Superior temporal gyrus (tissue), 1 donor: ENCODE measurements at regions not wholly inside any gene's neighbourhood (a gene's known extent, or its start where the extent isn't known, plus 50 kb on each side); places are given as distances from the start of the nearest gene placed in this dataset.

Experiments
- DNase-seq: peaks from one replicate; pipeline ENCODE4 v3.0.0-alpha.2; 2016; ENCODE audit errors: extremely low spot score

GRCh38 chr10:4587466-4587865 lies 238.5 kb upstream of the AKR1E2 start:
- DNase-seq, result no peak

GRCh38 chr10:4586776-4587175 lies 239.2 kb upstream of the AKR1E2 start:
- no peak for DNase-seq

GRCh38 chr10:4581929-4582328 lies 244.1 kb upstream of the AKR1E2 start:
- no peak for DNase-seq

DNA sequence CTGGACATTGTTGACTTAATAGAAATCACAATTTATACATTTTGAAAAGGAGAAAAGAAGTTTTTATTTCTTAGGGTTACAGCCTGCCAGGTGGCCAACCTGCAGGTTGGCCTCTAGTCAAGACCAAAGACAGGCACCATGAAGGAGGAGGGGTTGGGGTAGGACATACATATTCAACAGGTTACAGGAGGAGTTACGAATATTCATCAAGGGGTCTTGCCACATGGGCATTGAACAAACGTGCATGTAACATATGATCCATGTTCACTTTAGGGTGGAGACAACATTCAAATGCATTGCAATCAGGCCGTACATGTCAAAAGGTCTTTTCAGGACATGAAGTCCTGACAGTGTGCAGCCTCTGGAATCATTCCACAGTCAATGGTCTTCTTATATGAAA lies 246.2 kb upstream of the AKR1E2 start:
- DNase-seq, result no peak

DNA sequence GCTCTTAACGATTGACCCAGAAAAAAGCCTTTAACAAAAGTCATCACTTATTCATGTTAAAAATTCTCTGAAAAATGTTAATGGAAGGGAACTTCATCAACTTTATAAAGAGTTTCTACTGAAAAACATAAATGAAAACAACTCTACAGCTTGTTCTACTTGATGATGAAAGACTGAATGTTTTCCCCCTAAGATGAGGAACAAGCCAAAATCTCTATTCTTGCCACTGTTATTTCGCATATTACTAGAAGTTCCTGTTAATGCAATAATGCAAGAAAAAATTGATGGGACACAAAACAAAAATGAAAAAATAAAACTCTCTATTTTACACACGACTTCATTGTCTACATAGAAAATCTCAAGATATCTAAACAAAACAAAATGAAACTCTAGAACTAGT lies 249.8 kb upstream of the AKR1E2 start:
- no peak for DNase-seq

GRCh38 chr10:4569151-4569550 lies 256.9 kb upstream of the AKR1E2 start:
- no peak for DNase-seq

GRCh38 chr10:4568731-4569130 lies 257.3 kb upstream of the AKR1E2 start:
- DNase-seq, result no peak

GRCh38 chr10:4568086-4568485 lies 257.9 kb upstream of the AKR1E2 start:
- no peak for DNase-seq

- DNase-seq, result no peak
Measured at GRCh38 chr10:4567637-4568036, 258.4 kb upstream of the AKR1E2 start.

GRCh38 chr10:4566011-4566410 lies 260.0 kb upstream of the AKR1E2 start:
- DNase-seq, result no peak

DNA sequence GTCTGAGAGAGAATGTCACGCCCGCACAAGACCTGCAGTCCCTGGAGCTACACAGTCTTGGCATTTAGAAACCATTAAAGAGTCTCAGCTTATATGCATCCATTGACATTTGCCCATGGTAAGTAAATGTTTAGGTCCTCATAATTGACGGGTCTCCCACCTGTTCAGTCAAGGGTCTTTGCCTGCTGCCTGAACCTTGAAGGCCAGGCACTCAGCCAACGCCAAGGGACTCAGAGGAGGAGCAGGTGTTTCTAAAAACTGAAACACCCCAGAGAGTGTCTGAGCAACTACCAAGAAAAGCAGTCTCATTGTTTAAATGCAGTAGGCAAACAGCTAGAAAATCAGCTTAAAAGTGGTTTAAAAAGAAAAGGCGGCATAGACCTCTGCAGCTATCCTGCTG lies 264.7 kb upstream of the AKR1E2 start:
- DNase-seq, result no peak

- no peak for DNase-seq
Measured at GRCh38 chr10:4557469-4557868, 268.5 kb upstream of the AKR1E2 start.

DNA sequence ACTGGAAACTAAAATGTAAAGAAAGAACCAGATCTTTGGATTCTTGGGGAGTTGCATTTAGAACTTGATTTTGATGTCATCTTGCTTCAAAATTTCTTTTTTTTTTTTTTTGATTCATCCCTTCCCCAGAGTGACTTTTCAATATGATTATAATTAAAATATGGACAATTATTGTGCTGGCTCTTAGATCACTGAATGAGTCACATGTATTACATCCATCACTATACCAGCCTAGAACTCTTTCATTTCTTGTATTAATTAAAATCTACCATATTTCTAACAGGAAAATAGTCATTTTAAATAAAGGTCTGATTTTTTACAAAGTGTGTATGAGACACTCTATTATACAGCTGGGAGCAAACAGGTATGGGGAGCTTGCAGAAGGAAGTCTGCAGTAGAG lies 269.5 kb upstream of the AKR1E2 start:
- DNase-seq, result no peak

- no peak for DNase-seq
Measured at GRCh38 chr10:4555920-4556319, 270.1 kb upstream of the AKR1E2 start.

DNA sequence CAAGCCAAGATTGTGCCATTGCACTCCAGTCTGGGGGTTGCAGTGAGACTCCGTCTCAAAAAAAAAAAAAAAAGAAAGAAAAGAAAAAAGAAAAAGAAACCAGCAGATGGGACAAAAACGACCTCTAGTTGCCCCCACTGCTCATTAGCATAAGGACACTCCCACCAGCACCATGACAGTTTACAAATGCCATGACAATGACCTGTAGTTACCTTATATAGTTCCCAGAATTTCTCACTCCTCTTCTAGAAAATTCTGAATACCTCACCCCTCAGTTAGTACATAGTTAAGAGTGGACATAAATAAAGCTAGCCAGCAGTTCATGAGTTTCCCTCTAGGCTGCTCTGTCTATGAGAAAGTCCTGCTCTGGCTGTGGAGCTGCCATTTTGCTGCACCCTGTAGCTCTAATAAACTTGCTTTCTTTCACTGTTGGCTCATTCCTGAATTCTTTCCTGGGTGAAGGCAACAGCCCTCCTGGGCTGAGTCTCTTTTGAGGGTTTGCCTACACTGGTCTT lies 276.8 kb upstream of the AKR1E2 start:
- DNase-seq, result no peak

DNA sequence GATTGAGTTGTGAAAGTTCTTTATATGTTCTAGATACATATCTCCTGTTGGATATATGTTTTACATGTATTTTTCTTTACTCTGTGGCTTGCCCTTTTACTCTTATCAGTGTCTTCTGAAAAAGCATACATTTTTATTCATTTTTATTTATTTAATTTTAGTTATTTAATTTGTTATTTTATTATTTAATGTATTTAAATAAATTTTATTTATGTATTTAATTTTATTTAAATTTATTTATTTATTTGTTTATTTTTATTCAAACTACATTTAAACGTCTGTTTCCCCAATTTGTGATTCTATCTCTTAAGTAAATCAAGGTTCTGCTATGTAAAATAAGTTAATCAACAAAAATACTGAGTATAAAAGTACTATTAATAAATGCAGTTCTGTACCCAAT lies 279.1 kb upstream of the AKR1E2 start:
- no peak for DNase-seq

- no peak for DNase-seq
Measured at GRCh38 chr10:4546500-4546899, 279.5 kb upstream of the AKR1E2 start.

GRCh38 chr10:4545062-4545461 lies 280.9 kb upstream of the AKR1E2 start:
- DNase-seq, result no peak

GRCh38 chr10:4543938-4544533 lies 282.0 kb upstream of the AKR1E2 start:
- no peak for DNase-seq

GRCh38 chr10:4541292-4541691 lies 284.7 kb upstream of the AKR1E2 start:
- no peak for DNase-seq

DNA sequence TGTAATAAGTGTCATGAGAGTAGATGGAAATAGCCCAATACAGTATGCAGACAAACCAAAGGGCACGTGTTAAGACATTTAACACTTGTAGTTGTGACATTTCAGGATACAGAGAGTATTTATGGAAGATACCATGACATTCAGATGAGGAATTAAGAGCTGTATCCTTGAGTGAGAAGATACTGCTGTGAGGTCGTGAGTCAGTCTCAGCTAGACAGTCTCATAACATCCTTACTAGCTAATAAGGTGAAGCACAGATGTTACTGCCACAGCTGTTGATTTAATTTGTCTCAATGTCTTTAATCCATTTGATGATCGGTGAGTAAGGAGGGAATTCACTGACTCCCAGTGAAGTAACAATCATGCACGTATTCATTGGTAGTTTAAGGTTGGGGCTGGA lies 288.0 kb upstream of the AKR1E2 start:
- DNase-seq, result no peak

DNA sequence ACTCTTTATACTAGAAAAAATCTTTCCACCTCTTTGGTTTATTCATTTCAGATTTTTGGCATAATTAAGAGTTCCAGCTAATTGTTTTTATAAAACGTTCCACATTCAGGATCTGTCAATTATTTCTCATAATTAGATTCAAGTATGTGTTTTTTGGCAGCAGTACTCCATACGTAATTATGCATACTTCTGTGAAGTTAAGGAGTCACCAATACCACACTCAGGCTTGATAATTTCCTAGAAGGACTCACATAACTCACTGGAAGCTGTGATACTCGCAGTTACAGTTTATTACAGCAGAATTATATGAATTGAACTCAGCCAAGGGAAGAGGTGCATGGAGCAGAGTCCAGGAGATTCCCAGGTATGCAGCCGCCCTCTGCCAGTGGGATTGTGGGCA lies 290.5 kb upstream of the AKR1E2 start:
- no peak for DNase-seq

DNA sequence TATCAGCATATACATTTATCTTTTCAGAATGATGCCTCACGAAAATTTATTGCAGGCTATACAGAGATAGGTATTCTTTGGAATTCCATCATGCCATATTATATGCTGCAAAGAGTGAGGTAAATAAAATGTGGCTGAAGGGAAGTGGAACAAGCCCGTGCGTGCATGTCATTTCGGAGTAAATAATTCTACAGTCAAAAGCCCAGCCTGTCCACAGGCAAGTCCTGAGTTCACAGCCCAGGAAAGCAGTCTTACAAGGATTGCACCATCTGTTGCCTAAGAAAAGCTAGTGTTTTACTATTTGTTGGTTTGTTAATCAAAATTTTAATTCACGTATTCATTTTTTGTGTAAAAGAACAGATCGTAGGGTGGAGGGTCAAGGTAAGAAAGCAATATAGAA lies 292.4 kb upstream of the AKR1E2 start:
- DNase-seq, result no peak

- no peak for DNase-seq
Measured at GRCh38 chr10:4532976-4533375, 293.0 kb upstream of the AKR1E2 start.
